ENCODE measurements at regions not wholly inside any gene's neighbourhood (a gene's known extent, or its start where the extent isn't known, plus 50 kb on each side); places are given as distances from the start of the nearest gene placed in this dataset.

DNA sequence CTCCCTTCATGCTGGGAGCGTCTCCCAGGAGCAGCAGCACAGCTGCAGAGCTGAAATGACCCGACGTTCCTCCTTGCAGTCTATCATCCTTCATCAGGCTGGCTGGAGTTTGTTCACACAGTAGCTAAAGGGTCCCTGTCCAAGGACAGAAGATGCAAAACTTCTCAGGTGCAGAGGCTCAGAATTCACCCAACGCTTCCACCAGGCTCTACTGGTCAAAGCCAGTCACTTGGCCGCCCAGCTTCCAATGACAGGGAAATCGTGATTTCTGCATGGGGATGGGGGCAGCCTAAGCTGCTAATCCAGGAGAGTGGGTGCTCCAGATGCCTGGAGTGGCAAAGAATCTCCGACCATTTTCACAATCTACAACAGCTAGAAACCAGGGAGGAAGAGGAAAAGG, 97.0 kb upstream of the SALL3 start:
- no peak overlapping the region for H3K4me3 ChIP-seq
- intact Hi-C loops (cut with DNase I; ENCODE audit: low total_unique reads) = no loop called here
- peaks cover 0 to 18% (median 14%) of the 10 kb centered on the region in 3 donors for H3K9me3 ChIP-seq
- no peaks in the 10 kb centered on the region for H3K4me1 ChIP-seq
- DNase-seq = peak in 1 of 2 donors; percentile 20
- H3K27me3 ChIP-seq = no peaks in the 10 kb centered on the region
- TF ChIP-seq, protein P1, sequence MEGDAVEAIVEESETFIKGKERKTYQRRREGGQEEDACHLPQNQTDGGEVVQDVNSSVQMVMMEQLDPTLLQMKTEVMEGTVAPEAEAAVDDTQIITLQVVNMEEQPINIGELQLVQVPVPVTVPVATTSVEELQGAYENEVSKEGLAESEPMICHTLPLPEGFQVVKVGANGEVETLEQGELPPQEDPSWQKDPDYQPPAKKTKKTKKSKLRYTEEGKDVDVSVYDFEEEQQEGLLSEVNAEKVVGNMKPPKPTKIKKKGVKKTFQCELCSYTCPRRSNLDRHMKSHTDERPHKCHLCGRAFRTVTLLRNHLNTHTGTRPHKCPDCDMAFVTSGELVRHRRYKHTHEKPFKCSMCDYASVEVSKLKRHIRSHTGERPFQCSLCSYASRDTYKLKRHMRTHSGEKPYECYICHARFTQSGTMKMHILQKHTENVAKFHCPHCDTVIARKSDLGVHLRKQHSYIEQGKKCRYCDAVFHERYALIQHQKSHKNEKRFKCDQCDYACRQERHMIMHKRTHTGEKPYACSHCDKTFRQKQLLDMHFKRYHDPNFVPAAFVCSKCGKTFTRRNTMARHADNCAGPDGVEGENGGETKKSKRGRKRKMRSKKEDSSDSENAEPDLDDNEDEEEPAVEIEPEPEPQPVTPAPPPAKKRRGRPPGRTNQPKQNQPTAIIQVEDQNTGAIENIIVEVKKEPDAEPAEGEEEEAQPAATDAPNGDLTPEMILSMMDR (IDR thresholded peaks at IDR 0.05) = no peak
- no peak overlapping the region for H3K27ac ChIP-seq
- H3K36me3 ChIP-seq = no peaks in the 10 kb centered on the region

DNA sequence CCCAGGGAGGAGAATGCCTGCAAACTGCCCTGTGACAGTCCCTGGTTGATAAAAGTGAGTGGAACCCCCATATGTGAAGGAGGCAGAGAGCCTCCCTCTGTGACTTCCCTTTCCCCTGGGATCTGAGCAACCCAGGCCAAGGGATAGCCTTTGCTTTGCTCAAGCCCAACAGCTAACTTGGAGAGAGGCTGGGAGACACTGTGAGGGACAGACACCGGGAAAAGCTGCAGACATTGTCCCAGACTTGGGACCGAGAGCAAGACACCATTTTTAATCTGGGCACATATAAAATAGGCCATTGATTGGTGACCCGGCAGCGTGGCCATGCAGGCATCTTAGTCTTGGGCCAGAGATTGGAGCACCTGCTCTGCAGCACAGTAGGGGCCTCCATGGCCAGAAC, 96.1 kb upstream of the SALL3 start:
- Histone ChIP-seq H3K4me1 (no peaks in the 10 kb centered on the region), H3K36me3 (no peaks in the 10 kb centered on the region), H3K9me3 (peaks cover 0 to 20% (median 19%) of the 10 kb centered on the region in 3 donors), H3K27ac (no peak overlapping the region), H3K4me3 (no peak overlapping the region), H3K27me3 (no peaks in the 10 kb centered on the region)
- DNase-seq = peak in 1 of 2 donors; percentile 32
- TF ChIP-seq, protein P1 (IDR thresholded peaks at IDR 0.05) = no peak
- intact Hi-C loops (cut with DNase I; ENCODE audit: low total_unique reads) = no loop called here

DNA sequence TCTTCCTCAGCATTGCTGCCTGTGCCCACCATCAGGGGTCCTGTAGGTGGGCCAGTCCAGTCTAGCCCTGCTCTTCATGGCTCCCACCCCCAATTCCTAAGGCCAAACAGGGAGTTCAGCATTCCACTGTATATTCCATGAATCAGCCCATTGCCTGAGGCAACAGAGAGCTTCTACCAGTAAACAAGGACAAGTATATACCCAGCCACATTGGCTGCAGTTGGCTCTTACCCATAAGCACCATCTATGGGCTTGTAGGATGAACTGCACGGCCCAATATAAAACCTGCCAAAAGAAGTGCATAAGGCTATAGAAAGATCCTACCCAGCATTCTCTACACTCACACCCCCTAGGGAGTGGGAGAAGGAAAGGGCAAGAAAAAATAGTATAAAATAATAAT, 95.1 kb upstream of the SALL3 start:
- no peak overlapping the region for H3K4me3 ChIP-seq
- no peaks in the 10 kb centered on the region for H3K36me3 ChIP-seq
- intact Hi-C loops (cut with DNase I; ENCODE audit: low total_unique reads) = no loop called here
- H3K27ac ChIP-seq = no peak overlapping the region
- no peaks in the 10 kb centered on the region for H3K27me3 ChIP-seq
- TF ChIP-seq, protein P1 (IDR thresholded peaks at IDR 0.05) = no peak
- H3K9me3 ChIP-seq = peaks cover 0 to 30% (median 29%) of the 10 kb centered on the region in 3 donors
- H3K4me1 ChIP-seq = no peaks in the 10 kb centered on the region
- no peak for DNase-seq

DNA sequence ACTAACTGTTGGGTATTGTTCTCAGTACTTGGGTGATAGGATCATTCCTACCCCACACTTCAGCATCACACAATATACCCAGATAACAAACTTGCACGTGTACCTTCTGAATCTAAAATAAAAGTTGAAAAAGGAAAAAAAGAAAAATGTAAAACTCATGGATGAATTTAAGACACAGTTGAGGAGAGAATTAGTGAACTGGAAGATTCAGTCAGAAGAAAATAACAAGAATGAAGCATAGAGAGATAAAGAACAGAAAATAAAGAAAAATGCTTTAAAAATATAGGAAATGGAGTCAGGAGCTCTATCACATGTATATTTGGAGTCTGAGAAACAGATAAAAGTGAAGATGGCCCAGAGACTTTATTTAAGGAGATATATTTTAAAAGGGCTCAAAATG, 90.4 kb upstream of the SALL3 start:
- no peaks in the 10 kb centered on the region for H3K36me3 ChIP-seq
- intact Hi-C loops (cut with DNase I; ENCODE audit: low total_unique reads) = no loop called here
- TF ChIP-seq, protein P1 (IDR thresholded peaks at IDR 0.05) = no peak
- DNase-seq = no peak
- no peaks in the 10 kb centered on the region for H3K27me3 ChIP-seq
- no peak overlapping the region for H3K4me3 ChIP-seq
- peaks cover 0 to 33% (median 31%) of the 10 kb centered on the region in 3 donors for H3K9me3 ChIP-seq
- no peaks in the 10 kb centered on the region for H3K4me1 ChIP-seq
- H3K27ac ChIP-seq = no peak overlapping the region

DNA sequence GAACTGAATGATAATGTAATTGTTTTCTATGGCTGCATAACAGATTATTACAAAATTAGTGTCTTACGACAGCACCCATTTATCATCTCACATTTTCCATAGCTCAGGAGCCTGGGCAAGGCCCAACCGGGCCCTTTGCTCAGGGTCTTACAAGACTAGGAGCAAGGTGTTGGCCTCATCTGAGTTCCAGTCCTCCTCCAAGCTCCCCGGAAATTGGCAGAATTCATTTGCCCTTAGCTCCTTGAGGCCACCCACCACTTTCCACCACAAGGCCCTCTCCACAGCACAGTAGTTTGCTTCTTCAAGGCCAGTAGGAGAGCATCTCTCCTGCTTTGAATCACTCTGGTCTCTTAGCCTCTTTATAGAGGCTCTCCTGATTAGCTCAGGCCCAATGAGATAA, 89.2 kb upstream of the SALL3 start:
- H3K36me3 ChIP-seq = no peaks in the 10 kb centered on the region
- DNase-seq = no peak
- no peak overlapping the region for H3K4me3 ChIP-seq
- no peak overlapping the region for H3K27ac ChIP-seq
- H3K27me3 ChIP-seq = no peaks in the 10 kb centered on the region
- peaks cover 0 to 29% (median 21%) of the 10 kb centered on the region in 3 donors for H3K9me3 ChIP-seq
- intact Hi-C loops (cut with DNase I; ENCODE audit: low total_unique reads) = no loop called here
- no peaks in the 10 kb centered on the region for H3K4me1 ChIP-seq
- TF ChIP-seq, protein P1 (IDR thresholded peaks at IDR 0.05) = no peak

DNA sequence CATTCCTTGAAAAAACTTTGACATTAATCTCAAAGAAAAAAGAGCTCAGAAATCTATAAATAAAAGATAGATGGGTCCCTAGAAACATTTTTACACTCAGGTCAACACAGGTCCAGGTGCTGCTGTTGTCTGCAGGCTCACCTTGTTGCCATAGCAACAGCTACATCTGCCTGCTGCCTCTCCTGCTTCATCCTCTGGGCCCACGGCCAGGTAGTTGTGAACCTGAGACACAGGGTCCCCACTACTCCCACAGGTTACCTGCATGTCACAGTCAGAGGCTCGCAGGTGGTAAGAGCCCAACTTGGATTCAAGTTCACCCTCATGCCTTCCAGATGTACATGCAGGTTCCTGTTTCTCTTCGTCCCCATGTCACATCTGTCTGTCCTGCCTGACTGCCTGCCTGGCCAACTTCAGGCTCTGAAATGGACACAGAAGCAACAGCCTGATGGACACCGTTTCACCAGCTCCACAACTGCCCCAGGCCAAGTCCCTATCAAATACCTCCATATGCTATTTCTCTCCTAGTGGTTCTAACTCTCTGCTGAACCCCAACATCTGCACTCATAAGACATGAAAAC, 88.3 kb upstream of the SALL3 start:
- peaks cover 0 to 21% (median 19%) of the 10 kb centered on the region in 3 donors for H3K9me3 ChIP-seq
- DNase-seq = no peak
- intact Hi-C loops (cut with DNase I; ENCODE audit: low total_unique reads) = no loop called here
- H3K27me3 ChIP-seq = no peaks in the 10 kb centered on the region
- no peak overlapping the region for H3K4me3 ChIP-seq
- H3K27ac ChIP-seq = no peak overlapping the region
- TF ChIP-seq, protein P1 (IDR thresholded peaks at IDR 0.05) = no peak
- H3K4me1 ChIP-seq = no peaks in the 10 kb centered on the region
- H3K36me3 ChIP-seq = no peaks in the 10 kb centered on the region
